ENCODE measurements at regions not wholly inside any gene's neighbourhood (a gene's known extent, or its start where the extent isn't known, plus 50 kb on each side); places are given as distances from the start of the nearest gene placed in this dataset.

GRCh38 chr4:54940996-54941865 lies 184.2 kb downstream of the KDR start:
- Histone ChIP-seq H3K79me2 (no peaks in the 10 kb centered on the region), H3K27ac (no peak overlapping the region), H3K4me3 (ENCODE audit: low read depth, low read length) (no peak overlapping the region), H3K9me3 (ENCODE audit: control insufficient read depth, low read length) (no peaks in the 10 kb centered on the region), H3K36me3 (ENCODE audit: control insufficient read depth, insufficient read depth, low read length) (no peaks in the 10 kb centered on the region), H3K4me1 (no peaks in the 10 kb centered on the region), H2AFZ (no peak overlapping the region), H3K27me3 (ENCODE audit: control insufficient read depth, insufficient read depth, low read length) (no peaks in the 10 kb centered on the region), H3K9ac (no peak overlapping the region), H3K4me2 (ENCODE audit: low read length) (no peak overlapping the region)
- TF ChIP-seq CTCF (IDR thresholded peaks at IDR 0.05), result no peak

- no peaks in the 10 kb centered on the region for H3K27me3 ChIP-seq (ENCODE audit: control insufficient read depth, insufficient read depth, low read length)
- H3K9ac ChIP-seq, result no peak overlapping the region
- no peak for TF ChIP-seq CTCF (IDR thresholded peaks at IDR 0.05)
These were observed 187.9 kb downstream of the KDR start for GRCh38 chr4:54937501-54937900.

GRCh38 chr4:54933579-54933978 lies 191.8 kb downstream of the KDR start:
- no peaks in the 10 kb centered on the region for H3K4me1 ChIP-seq
- no peak overlapping the region for H3K27ac ChIP-seq
- TF ChIP-seq CTCF (IDR thresholded peaks at IDR 0.05), result no peak
- H3K27me3 ChIP-seq (ENCODE audit: control insufficient read depth, insufficient read depth, low read length), result no peaks in the 10 kb centered on the region
- no peak overlapping the region for H3K4me2 ChIP-seq (ENCODE audit: low read length)
- H2AFZ ChIP-seq, result no peak overlapping the region
- no peaks in the 10 kb centered on the region for H3K36me3 ChIP-seq (ENCODE audit: control insufficient read depth, insufficient read depth, low read length)
- no peaks in the 10 kb centered on the region for H3K9me3 ChIP-seq (ENCODE audit: control insufficient read depth, low read length)
- no peak overlapping the region for H3K9ac ChIP-seq
- no peaks in the 10 kb centered on the region for H3K79me2 ChIP-seq
- H3K4me3 ChIP-seq (ENCODE audit: low read depth, low read length), result no peak overlapping the region

More at GRCh38 chr4:54937501-54937900, 187.9 kb downstream of the KDR start:
- Histone ChIP-seq H3K27ac (no peak overlapping the region), H3K9me3 (ENCODE audit: control insufficient read depth, low read length) (no peaks in the 10 kb centered on the region), H3K36me3 (ENCODE audit: control insufficient read depth, insufficient read depth, low read length) (no peaks in the 10 kb centered on the region), H3K4me1 (no peaks in the 10 kb centered on the region), H3K4me3 (ENCODE audit: low read depth, low read length) (no peak overlapping the region), H3K4me2 (ENCODE audit: low read length) (no peak overlapping the region), H2AFZ (no peak overlapping the region), H3K79me2 (no peaks in the 10 kb centered on the region)

GRCh38 chr4:54930226-54930625 lies 195.2 kb downstream of the KDR start:
- Histone ChIP-seq H3K9ac (no peak overlapping the region), H3K79me2 (no peaks in the 10 kb centered on the region), H3K27me3 (ENCODE audit: control insufficient read depth, insufficient read depth, low read length) (no peaks in the 10 kb centered on the region), H3K36me3 (ENCODE audit: control insufficient read depth, insufficient read depth, low read length) (no peaks in the 10 kb centered on the region), H3K4me1 (no peaks in the 10 kb centered on the region), H2AFZ (no peak overlapping the region), H3K9me3 (ENCODE audit: control insufficient read depth, low read length) (no peaks in the 10 kb centered on the region), H3K4me3 (ENCODE audit: low read depth, low read length) (no peak overlapping the region), H3K4me2 (ENCODE audit: low read length) (no peak overlapping the region), H3K27ac (no peak overlapping the region)
- no peak for TF ChIP-seq CTCF (IDR thresholded peaks at IDR 0.05)

- H3K36me3 ChIP-seq (ENCODE audit: control insufficient read depth, insufficient read depth, low read length), result no peaks in the 10 kb centered on the region
- H3K27me3 ChIP-seq (ENCODE audit: control insufficient read depth, insufficient read depth, low read length), result no peaks in the 10 kb centered on the region
- no peaks in the 10 kb centered on the region for H3K4me1 ChIP-seq
- H3K9me3 ChIP-seq (ENCODE audit: control insufficient read depth, low read length), result no peaks in the 10 kb centered on the region
- no peak for TF ChIP-seq CTCF (IDR thresholded peaks at IDR 0.05)
- H3K4me3 ChIP-seq (ENCODE audit: low read depth, low read length), result no peak overlapping the region
- H3K9ac ChIP-seq, result no peak overlapping the region
- H3K27ac ChIP-seq, result no peak overlapping the region
- no peak overlapping the region for H3K4me2 ChIP-seq (ENCODE audit: low read length)
- H2AFZ ChIP-seq, result no peak overlapping the region
- no peaks in the 10 kb centered on the region for H3K79me2 ChIP-seq
These were observed 195.9 kb downstream of the KDR start for GRCh38 chr4:54929459-54929858.

Data from parathyroid adenoma (tissue), 2 donors.